ENCODE measurements at regions not wholly inside any gene's neighbourhood (a gene's known extent, or its start where the extent isn't known, plus 50 kb on each side); places are given as distances from the start of the nearest gene placed in this dataset.

GRCh38 chr4:123930996-123931395 is 534.4 kb downstream of the SPRY1 start:
- TF ChIP-seq BHLHE40 (IDR thresholded peaks at IDR 0.05; ENCODE audit: borderline replicate concordance) (no peak), NFRKB (IDR thresholded peaks at IDR 0.05) (no peak), HDGF (IDR thresholded peaks at IDR 0.05; ENCODE audit: borderline replicate concordance) (no peak), SP1 (IDR thresholded peaks at IDR 0.05) (no peak), SUZ12 (IDR thresholded peaks at IDR 0.05) (no peak), TARDBP (IDR thresholded peaks at IDR 0.05) (no peak), FOXM1 (IDR thresholded peaks at IDR 0.05; ENCODE audit: borderline replicate concordance) (no peak), FOXK2 (IDR thresholded peaks at IDR 0.05) (no peak)
- TF ChIP-seq, protein P1, sequence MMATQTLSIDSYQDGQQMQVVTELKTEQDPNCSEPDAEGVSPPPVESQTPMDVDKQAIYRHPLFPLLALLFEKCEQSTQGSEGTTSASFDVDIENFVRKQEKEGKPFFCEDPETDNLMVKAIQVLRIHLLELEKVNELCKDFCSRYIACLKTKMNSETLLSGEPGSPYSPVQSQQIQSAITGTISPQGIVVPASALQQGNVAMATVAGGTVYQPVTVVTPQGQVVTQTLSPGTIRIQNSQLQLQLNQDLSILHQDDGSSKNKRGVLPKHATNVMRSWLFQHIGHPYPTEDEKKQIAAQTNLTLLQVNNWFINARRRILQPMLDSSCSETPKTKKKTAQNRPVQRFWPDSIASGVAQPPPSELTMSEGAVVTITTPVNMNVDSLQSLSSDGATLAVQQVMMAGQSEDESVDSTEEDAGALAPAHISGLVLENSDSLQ (IDR thresholded peaks at IDR 0.05) = no peak
